NB4 (cell line): ENCODE measurements at regions not wholly inside any gene's neighbourhood (a gene's known extent, or its start where the extent isn't known, plus 50 kb on each side); places are given as distances from the start of the nearest gene placed in this dataset.

Experiments used
- MAX ChIP-seq: IDR thresholded peaks from 2 replicates; pipeline ENCODE4 v1.6.1; 2011; ENCODE audit warnings: low read depth, low read length
- POLR2A ChIP-seq: IDR thresholded peaks from 2 replicates; pipeline ENCODE4 v1.6.1; 2011; ENCODE audit warnings: mild to moderate bottlenecking; ENCODE audit not compliant: insufficient read length; ENCODE audit errors: extremely low read depth
- TF ChIP-seq, protein P1 (sequence below): IDR thresholded peaks from one replicate; pipeline ENCODE4 v1.5.1; 2012; ENCODE audit warnings: low read depth, low read length

DNA sequence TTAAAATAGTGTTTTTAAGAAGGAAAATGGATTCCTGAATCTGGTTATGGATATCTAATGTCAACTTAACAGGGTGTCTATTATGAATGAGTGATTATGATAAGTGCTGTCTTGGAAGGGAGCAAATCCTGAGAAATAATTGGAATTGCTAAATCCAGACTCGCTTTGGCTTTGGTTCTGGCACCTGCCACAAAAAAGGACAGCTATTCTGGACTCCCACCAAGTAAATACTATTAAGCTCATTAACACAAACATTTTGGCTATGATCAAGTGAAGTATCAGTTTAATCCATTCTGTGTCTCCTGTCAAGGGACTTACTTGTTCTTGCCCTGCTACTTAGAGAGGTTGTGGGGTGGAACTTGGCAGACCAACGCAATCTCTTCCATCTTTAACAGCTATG is 403.7 kb downstream of the CENPC start:
- TF ChIP-seq POLR2A = no peak
- TF ChIP-seq, protein P1, sequence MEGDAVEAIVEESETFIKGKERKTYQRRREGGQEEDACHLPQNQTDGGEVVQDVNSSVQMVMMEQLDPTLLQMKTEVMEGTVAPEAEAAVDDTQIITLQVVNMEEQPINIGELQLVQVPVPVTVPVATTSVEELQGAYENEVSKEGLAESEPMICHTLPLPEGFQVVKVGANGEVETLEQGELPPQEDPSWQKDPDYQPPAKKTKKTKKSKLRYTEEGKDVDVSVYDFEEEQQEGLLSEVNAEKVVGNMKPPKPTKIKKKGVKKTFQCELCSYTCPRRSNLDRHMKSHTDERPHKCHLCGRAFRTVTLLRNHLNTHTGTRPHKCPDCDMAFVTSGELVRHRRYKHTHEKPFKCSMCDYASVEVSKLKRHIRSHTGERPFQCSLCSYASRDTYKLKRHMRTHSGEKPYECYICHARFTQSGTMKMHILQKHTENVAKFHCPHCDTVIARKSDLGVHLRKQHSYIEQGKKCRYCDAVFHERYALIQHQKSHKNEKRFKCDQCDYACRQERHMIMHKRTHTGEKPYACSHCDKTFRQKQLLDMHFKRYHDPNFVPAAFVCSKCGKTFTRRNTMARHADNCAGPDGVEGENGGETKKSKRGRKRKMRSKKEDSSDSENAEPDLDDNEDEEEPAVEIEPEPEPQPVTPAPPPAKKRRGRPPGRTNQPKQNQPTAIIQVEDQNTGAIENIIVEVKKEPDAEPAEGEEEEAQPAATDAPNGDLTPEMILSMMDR = no peak
- TF ChIP-seq MAX = no peak
